Cardiac muscle cell (in vitro differentiated cells and primary cell): ENCODE measurements at regions not wholly inside any gene's neighbourhood (a gene's known extent, or its start where the extent isn't known, plus 50 kb on each side); places are given as distances from the start of the nearest gene placed in this dataset.

ENCODE experiments used
- DNase-seq, 2 donors: peaks; one replicate each; pipeline versions ENCODE4 v3.0.0 to v3.0.0-alpha.2; 2010 to 2017; ENCODE audit warnings: low read depth in 1 of 2, low spot score in 1 of 2
- H3K27ac ChIP-seq: fragments of 200-600 bp; sonication (generic); 2 replicates; pipeline ENCODE4 v1.5.1; 2016
- H3K27me3 ChIP-seq: fragments of 200-600 bp; sonication (generic); 2 replicates; pipeline ENCODE4 v1.6.0; 2016; ENCODE audit warnings: control low read depth
- H3K36me3 ChIP-seq: fragments of 200-600 bp; sonication (generic); 2 replicates; pipeline ENCODE4 v1.5.1; 2016; ENCODE audit warnings: control low read depth
- H3K4me1 ChIP-seq: fragments of 200-600 bp; sonication (generic); 2 replicates; pipeline ENCODE4 v1.8.1; 2017; ENCODE audit warnings: low read depth, mild to moderate bottlenecking, mixed run types
- H3K4me3 ChIP-seq: fragments of 200-600 bp; sonication (generic); 2 replicates; pipeline ENCODE4 v1.5.1; 2016; ENCODE audit warnings: mild to moderate bottlenecking
- H3K9me3 ChIP-seq: fragments of 200-600 bp; sonication (generic); 2 replicates; pipeline ENCODE4 v1.5.1; 2017; ENCODE audit warnings: low read depth, mild to moderate bottlenecking, control low read depth
- CTCF ChIP-seq: IDR thresholded peaks from 2 replicates; pipeline ENCODE4 v1.5.1; 2012; ENCODE audit warnings: low read depth, mild to moderate bottlenecking, low read length

DNA sequence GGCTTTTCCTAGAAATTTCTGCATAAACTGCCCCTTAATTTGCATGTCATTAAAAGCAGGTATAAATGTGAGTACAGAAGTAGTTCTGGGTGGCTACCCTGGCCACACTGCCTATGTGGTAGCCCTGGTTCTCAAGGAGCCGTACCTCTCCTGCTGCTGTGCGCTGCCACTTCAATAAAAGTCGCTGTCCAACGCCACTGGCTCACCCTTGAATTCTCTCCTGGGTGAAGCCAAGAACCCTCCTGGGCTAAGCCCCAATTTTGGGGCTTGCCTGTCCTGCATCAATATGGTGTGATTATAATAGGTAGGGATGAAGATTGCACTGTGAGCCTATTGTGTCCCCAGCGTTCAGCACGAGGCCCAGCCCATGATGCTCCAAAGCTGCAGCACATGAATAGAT is 65.6 kb upstream of the C1orf174 start:
- no peak for TF ChIP-seq CTCF
- H3K27me3 ChIP-seq, result no peaks in the 10 kb centered on the region
- no peak overlapping the region for H3K4me3 ChIP-seq
- no peak overlapping the region for H3K27ac ChIP-seq
- H3K9me3 ChIP-seq, result no peaks in the 10 kb centered on the region
- H3K36me3 ChIP-seq, result no peaks in the 10 kb centered on the region
- no peaks in the 10 kb centered on the region for H3K4me1 ChIP-seq
- DNase-seq, result no peak

DNA sequence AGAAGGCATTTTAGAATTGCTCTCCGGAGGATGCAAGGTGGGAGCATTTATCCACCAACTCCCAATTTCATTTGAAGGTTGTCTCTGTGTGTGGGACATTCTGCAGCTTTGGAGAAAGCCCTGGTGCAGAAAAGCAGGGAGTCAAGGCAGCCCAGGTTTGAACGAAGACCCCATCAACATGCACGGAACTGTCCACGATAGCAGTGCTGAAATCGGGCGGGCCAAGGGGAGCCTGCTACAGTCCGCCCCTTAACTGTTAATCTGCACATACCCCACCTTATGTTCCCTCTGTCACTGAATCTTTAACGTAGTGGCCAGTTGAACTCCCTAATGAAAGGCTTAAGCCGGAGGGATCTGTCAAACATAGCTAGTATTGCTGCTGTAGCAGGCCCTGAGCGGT is 68.8 kb upstream of the C1orf174 start:
- no peak for DNase-seq
- Histone ChIP-seq H3K36me3 (no peaks in the 10 kb centered on the region), H3K27ac (no peak overlapping the region), H3K27me3 (no peaks in the 10 kb centered on the region), H3K9me3 (no peaks in the 10 kb centered on the region), H3K4me3 (no peak overlapping the region), H3K4me1 (no peaks in the 10 kb centered on the region)
- TF ChIP-seq CTCF, result no peak

GRCh38 chr1:3971981-3972380 is 71.9 kb upstream of the C1orf174 start:
- DNase-seq, result no peak
- H3K4me3 ChIP-seq, result no peak overlapping the region
- H3K36me3 ChIP-seq, result no peaks in the 10 kb centered on the region
- no peak for TF ChIP-seq CTCF
- no peak overlapping the region for H3K27ac ChIP-seq
- no peaks in the 10 kb centered on the region for H3K9me3 ChIP-seq
- H3K27me3 ChIP-seq, result no peaks in the 10 kb centered on the region
- no peaks in the 10 kb centered on the region for H3K4me1 ChIP-seq

DNA sequence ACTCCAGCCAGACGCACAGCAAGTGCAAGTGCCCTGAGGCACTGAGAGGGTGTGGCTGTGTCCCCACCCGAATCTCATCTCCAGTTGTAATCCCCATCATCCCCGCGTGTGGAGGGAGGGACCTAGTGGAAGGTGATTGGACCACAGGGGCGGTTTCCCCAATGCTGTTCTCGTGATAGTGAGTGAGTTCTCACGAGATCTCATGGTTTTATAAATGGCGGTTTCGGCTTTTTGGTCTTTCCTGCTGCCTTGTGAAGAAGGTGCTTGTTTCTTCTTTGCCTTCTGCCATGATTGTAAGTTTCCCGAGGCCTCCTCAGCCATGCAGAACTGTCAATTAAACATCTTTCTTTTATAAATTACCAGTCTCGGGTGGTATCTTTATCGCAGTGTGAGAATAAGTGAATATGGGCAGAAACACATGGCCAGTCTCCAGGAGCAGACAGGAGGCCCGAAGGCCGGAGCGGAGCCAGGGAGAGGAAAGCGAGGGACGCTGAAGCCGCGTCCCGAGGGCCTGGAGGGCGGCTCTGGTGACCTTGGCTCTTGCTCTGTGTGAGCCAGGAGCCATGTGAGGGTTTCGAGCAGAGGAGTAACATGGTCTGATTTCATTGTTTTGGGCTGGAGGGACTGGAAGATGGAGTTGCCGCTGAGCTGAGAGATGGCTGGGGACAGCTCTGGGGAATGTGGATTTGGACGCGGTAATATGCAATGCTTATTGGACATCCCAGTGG is 76.0 kb upstream of the C1orf174 start:
- H3K27me3 ChIP-seq, result no peaks in the 10 kb centered on the region
- no peaks in the 10 kb centered on the region for H3K36me3 ChIP-seq
- H3K27ac ChIP-seq, result no peak overlapping the region
- no peaks in the 10 kb centered on the region for H3K4me1 ChIP-seq
- H3K9me3 ChIP-seq, result no peaks in the 10 kb centered on the region
- TF ChIP-seq CTCF, result no peak
- no peak overlapping the region for H3K4me3 ChIP-seq
- no peak for DNase-seq

GRCh38 chr1:3976821-3977220 is 76.7 kb upstream of the C1orf174 start:
- no peak for TF ChIP-seq CTCF
- Histone ChIP-seq H3K4me3 (no peak overlapping the region), H3K36me3 (no peaks in the 10 kb centered on the region), H3K4me1 (no peaks in the 10 kb centered on the region), H3K27me3 (no peaks in the 10 kb centered on the region), H3K9me3 (no peaks in the 10 kb centered on the region), H3K27ac (no peak overlapping the region)
- no peak for DNase-seq
